B cell (primary cell): ENCODE measurements at regions not wholly inside any gene's neighbourhood (a gene's known extent, or its start where the extent isn't known, plus 50 kb on each side); places are given as distances from the start of the nearest gene placed in this dataset.

ENCODE experiments used
- ATAC-seq: fragments of 200-7000 bp; cut with Tn5 transposase; one replicate; pipeline ENCODE4 v1.10.0; 2021; ENCODE audit warnings: low read depth, mild to moderate bottlenecking, moderate number of reproducible peaks, moderate library complexity
- CTCF ChIA-PET: fragments of 350-600 bp; sonication (Branson Sonifier 250); formaldehyde crosslinking; loops from one replicate; lab custom pipeline; 2021; ENCODE audit warnings: antibody characterized with exemption, inconsistent platforms; lab: Charles Lee
- POLR2A ChIA-PET: fragments of 350-600 bp; sonication (Branson Sonifier 250); formaldehyde crosslinking; loops from one replicate; lab custom pipeline; 2021; ENCODE audit warnings: antibody characterized with exemption; lab: Charles Lee
- DNase-seq: peaks from one replicate; pipeline ENCODE4 v3.0.0; 2013
- H2AFZ ChIP-seq: 2 replicates; pipeline ENCODE4 v1.6.1; 2012; ENCODE audit warnings: mild to moderate bottlenecking, low read depth, low read length; ENCODE audit not compliant: insufficient read depth, poor library complexity, severe bottlenecking
- H3K27ac ChIP-seq, 2 donors: 1 replicate in 1 of 2; 2 replicates in 1 of 2; pipeline ENCODE4 v1.5.1; 2012 to 2013; ENCODE audit warnings: low read length in 2 of 2, mild to moderate bottlenecking in 2 of 2, moderate library complexity in 1 of 2
- H3K27me3 ChIP-seq, 4 experiments: fragments of 200-600 bp in 1 of 4; sonication (generic) in 1 of 4; replicated peaks in 1 of 4; 1 replicate in 2 of 4; 2 replicates in 2 of 4; pipeline versions ENCODE4 v1.6.1 to v1.7.0; 2013 to 2016; ENCODE audit warnings: low read length in 3 of 4, mild to moderate bottlenecking in 2 of 4, mixed read lengths in 1 of 4, moderate library complexity in 1 of 4; ENCODE audit not compliant: insufficient read depth in 4 of 4, control insufficient read depth in 3 of 4; ENCODE audit errors: control extremely low read depth in 1 of 4
- H3K36me3 ChIP-seq, 2 experiments: replicated peaks in 1 of 2; 1 replicate in 1 of 2; 2 replicates in 1 of 2; pipeline versions ENCODE4 v1.6.1 to v1.7.1; 2013; ENCODE audit warnings: low read length in 1 of 2; ENCODE audit not compliant: insufficient read depth in 2 of 2, control insufficient read depth in 1 of 2; ENCODE audit errors: control extremely low read depth in 1 of 2, extremely low read depth in 1 of 2
- H3K4me1 ChIP-seq, 2 donors: fragments of 200-600 bp in 1 of 2; sonication (generic) in 1 of 2; 1 replicate in 1 of 2; 2 replicates in 1 of 2; pipeline versions ENCODE4 v1.5.1 to v1.6.1; 2013 to 2017; ENCODE audit warnings: low read length in 2 of 2; ENCODE audit not compliant: control insufficient read depth in 2 of 2, insufficient read depth in 2 of 2
- H3K4me2 ChIP-seq: replicated peaks from 2 replicates; pipeline ENCODE3; 2012; ENCODE audit warnings: mild to moderate bottlenecking, low read depth, low read length; ENCODE audit not compliant: poor library complexity, severe bottlenecking
- H3K4me3 ChIP-seq, 5 experiments: fragments of 200-600 bp in 1 of 5; sonication (generic) in 1 of 5; 1 replicate in 3 of 5; 2 replicates in 2 of 5; pipeline versions ENCODE4 v1.5.1 to v1.7.0; 2011 to 2016; ENCODE audit warnings: low read length in 4 of 5, mild to moderate bottlenecking in 4 of 5, low read depth in 2 of 5, control low read depth in 1 of 5, moderate library complexity in 1 of 5; ENCODE audit not compliant: insufficient read depth in 1 of 5; ENCODE audit errors: control extremely low read depth in 1 of 5, extremely low read depth in 1 of 5
- H3K79me2 ChIP-seq: fragments of 200-600 bp; sonication (generic); one replicate; pipeline ENCODE4 v1.6.0; 2016; ENCODE audit warnings: low read length; ENCODE audit not compliant: control insufficient read depth, insufficient read depth
- H3K9ac ChIP-seq: fragments of 200-600 bp; sonication (generic); 2 replicates; pipeline ENCODE4 v1.6.1; 2017; ENCODE audit warnings: mild to moderate bottlenecking, low read length, moderate library complexity
- H3K9me3 ChIP-seq, 3 donors: one replicate each; pipeline versions ENCODE4 v1.6.1 to v1.7.1; 2013; ENCODE audit warnings: low read length in 2 of 3; ENCODE audit not compliant: control insufficient read depth in 2 of 3, insufficient read depth in 1 of 3; ENCODE audit errors: control extremely low read depth in 1 of 3
- H4K20me1 ChIP-seq: 2 replicates; pipeline ENCODE4 v1.6.0; 2012; ENCODE audit warnings: mild to moderate bottlenecking, low read length; ENCODE audit not compliant: insufficient read depth, control insufficient read depth, poor library complexity, severe bottlenecking
- H3K27ac Mint-ChIP-seq: one replicate; pipeline ENCODE4 v1.8.0; 2021; ENCODE audit warnings: mixed read lengths
- H3K27me3 Mint-ChIP-seq: one replicate; pipeline ENCODE4 v1.8.0; 2021; ENCODE audit warnings: mixed read lengths
- H3K4me1 Mint-ChIP-seq: one replicate; pipeline ENCODE4 v1.8.0; 2021; ENCODE audit warnings: mixed read lengths
- H3K4me3 Mint-ChIP-seq: one replicate; pipeline ENCODE4 v1.8.0; 2021; ENCODE audit warnings: mixed read lengths
- H3K9me3 Mint-ChIP-seq: one replicate; pipeline ENCODE4 v1.8.0; 2022; ENCODE audit warnings: mixed read lengths; ENCODE audit not compliant: insufficient read depth
- EZH2 ChIP-seq: IDR thresholded peaks from 2 replicates; pipeline ENCODE4 v1.6.1; 2012; ENCODE audit warnings: borderline replicate concordance, low read depth, mild to moderate bottlenecking, moderate library complexity, low read length; ENCODE audit not compliant: insufficient read depth, poor library complexity, severe bottlenecking
- WGBS: methylation state at CpG from one replicate; pipeline ENCODE4 v1.1.5; 2013; ENCODE audit warnings: missing lambda C conversion rate; ENCODE audit not compliant: insufficient coverage; 5-methylcytosine and 5-hydroxymethylcytosine counted together
- intact Hi-C: fragments of 100-400 bp; cut with micrococcal nuclease; formaldehyde crosslinking; loops from one replicate; pipeline ENCODE4 v1.10.0; 2022
- TF ChIP-seq, protein P1 (sequence below): fragments of 200-600 bp; IDR thresholded peaks from one replicate; pipeline ENCODE4 v1.8.0; 2022; ENCODE audit warnings: antibody characterized with exemption, mild to moderate bottlenecking

DNA sequence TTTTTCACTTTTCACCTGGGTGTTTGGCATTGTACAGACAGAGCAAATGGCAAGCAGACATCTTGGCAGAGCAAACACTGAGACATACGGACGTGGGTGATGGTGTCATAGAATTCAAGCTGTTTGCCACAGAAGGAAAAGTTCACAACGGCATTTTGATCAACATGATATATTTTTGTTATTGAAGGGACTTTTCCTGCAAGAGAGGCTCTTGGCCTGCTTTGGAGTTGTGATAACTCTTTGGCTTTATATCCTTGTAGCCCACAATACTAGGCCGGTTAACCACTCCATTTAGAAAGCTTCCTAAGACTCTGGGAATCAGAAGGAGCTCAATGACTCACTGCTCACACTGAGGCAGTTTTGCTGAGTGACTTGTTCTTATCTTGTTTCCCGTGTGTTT is 1038.3 kb downstream of the TLE1 start:
- no peak for ATAC-seq
- no peaks in the 10 kb centered on the region for H3K36me3 ChIP-seq
- no peak overlapping the region for H3K9ac ChIP-seq
- no peaks in the 10 kb centered on the region for H3K79me2 ChIP-seq
- ChIA-PET POLR2A (no interaction called here), CTCF (no interaction called here)
- H3K4me3 ChIP-seq = no peak overlapping the region
- intact Hi-C loops = no loop called here
- Mint-ChIP-seq H3K9me3 (no peaks in the 10 kb centered on the region), H3K4me3 (no peak overlapping the region), H3K27ac (no peak overlapping the region), H3K27me3 (no peaks in the 10 kb centered on the region), H3K4me1 (no peaks in the 10 kb centered on the region)
- H3K27me3 ChIP-seq = no peaks in the 10 kb centered on the region
- DNase-seq = no peak
- H4K20me1 ChIP-seq = no peaks in the 10 kb centered on the region
- H3K9me3 ChIP-seq = no peaks in the 10 kb centered on the region
- no peak overlapping the region for H3K27ac ChIP-seq
- TF ChIP-seq, protein P1, sequence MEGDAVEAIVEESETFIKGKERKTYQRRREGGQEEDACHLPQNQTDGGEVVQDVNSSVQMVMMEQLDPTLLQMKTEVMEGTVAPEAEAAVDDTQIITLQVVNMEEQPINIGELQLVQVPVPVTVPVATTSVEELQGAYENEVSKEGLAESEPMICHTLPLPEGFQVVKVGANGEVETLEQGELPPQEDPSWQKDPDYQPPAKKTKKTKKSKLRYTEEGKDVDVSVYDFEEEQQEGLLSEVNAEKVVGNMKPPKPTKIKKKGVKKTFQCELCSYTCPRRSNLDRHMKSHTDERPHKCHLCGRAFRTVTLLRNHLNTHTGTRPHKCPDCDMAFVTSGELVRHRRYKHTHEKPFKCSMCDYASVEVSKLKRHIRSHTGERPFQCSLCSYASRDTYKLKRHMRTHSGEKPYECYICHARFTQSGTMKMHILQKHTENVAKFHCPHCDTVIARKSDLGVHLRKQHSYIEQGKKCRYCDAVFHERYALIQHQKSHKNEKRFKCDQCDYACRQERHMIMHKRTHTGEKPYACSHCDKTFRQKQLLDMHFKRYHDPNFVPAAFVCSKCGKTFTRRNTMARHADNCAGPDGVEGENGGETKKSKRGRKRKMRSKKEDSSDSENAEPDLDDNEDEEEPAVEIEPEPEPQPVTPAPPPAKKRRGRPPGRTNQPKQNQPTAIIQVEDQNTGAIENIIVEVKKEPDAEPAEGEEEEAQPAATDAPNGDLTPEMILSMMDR = no peak
- no peak for TF ChIP-seq EZH2
- H2AFZ ChIP-seq = no peak overlapping the region
- H3K4me1 ChIP-seq = no peaks in the 10 kb centered on the region
- 91% methylated on average over 4 of the region's 5 CpGs for WGBS
- no peak overlapping the region for H3K4me2 ChIP-seq

DNA sequence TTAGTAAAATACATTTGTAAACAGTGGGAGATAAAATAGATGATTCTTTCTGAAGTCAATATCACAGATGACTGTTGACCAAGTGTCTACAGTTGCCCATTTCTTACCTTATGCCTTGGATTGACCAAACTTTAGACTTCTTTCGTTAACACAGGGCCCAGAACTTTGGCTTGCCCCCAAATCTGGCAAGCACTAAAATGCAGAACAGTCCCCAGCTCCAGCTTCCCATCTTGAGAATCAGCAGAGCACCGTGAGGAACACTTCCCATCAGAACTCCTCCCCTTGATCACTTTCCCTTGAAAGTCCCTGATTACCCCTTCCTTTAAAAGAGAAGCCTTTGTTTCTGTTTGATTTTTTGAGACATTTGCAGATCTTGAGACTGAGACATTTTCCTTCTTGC is 1039.9 kb downstream of the TLE1 start:
- no peak overlapping the region for H3K4me3 Mint-ChIP-seq
- Histone ChIP-seq H3K36me3 (no peaks in the 10 kb centered on the region), H4K20me1 (no peaks in the 10 kb centered on the region), H3K4me1 (no peaks in the 10 kb centered on the region), H3K9ac (no peak overlapping the region), H2AFZ (no peak overlapping the region), H3K27me3 (no peaks in the 10 kb centered on the region), H3K79me2 (no peaks in the 10 kb centered on the region), H3K9me3 (no peaks in the 10 kb centered on the region), H3K4me3 (no peak overlapping the region), H3K4me2 (no peak overlapping the region), H3K27ac (no peak overlapping the region)
- no peak overlapping the region for H3K27ac Mint-ChIP-seq
- no peaks in the 10 kb centered on the region for H3K27me3 Mint-ChIP-seq
- DNase-seq (no peak), ATAC-seq (no peak)
- intact Hi-C loops = no loop called here
- 40% methylated on average over 1 of the region's 2 CpGs for WGBS
- no peaks in the 10 kb centered on the region for H3K4me1 Mint-ChIP-seq
- ChIA-PET POLR2A (no interaction called here), CTCF (no interaction called here)
- no peaks in the 10 kb centered on the region for H3K9me3 Mint-ChIP-seq
- TF ChIP-seq, protein P1 = no peak
- no peak for TF ChIP-seq EZH2
